ENCODE measurements at regions not wholly inside any gene's neighbourhood (a gene's known extent, or its start where the extent isn't known, plus 50 kb on each side); places are given as distances from the start of the nearest gene placed in this dataset.

DNA sequence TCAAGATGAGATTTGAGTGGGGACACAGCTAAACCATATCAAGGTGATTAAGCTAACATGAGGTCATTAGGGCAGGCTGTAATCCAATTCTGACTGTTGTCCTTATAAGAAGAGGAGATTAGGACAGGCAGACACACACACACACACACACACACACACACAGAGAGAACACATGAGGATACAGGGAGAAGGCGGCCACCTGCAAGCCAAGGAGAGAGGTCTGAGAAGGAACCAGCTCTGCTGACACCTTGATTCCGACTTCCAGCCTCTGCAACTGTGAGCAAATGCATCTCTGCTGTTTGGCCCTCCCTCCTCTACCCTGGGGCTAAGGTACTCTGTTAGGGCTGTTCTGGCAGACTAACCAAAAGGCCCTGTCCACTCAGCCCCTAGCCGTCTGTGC is 112.5 kb upstream of the GSC start:
- Mint-ChIP-seq H3K27me3 (ENCODE audit: low read depth) (no peaks in the 10 kb centered on the region), H3K36me3 (ENCODE audit: low read depth) (no peaks in the 10 kb centered on the region), H3K4me1 (ENCODE audit: low read depth) (no peaks in the 10 kb centered on the region), H3K27ac (no peak overlapping the region), H3K4me3 (ENCODE audit: low read depth) (no peak overlapping the region), H3K9me3 (no peaks in the 10 kb centered on the region)
- DNase-seq (ENCODE audit: low spot score), result no peak
- intact Hi-C loops (cut with micrococcal nuclease), result no loop called here

DNA sequence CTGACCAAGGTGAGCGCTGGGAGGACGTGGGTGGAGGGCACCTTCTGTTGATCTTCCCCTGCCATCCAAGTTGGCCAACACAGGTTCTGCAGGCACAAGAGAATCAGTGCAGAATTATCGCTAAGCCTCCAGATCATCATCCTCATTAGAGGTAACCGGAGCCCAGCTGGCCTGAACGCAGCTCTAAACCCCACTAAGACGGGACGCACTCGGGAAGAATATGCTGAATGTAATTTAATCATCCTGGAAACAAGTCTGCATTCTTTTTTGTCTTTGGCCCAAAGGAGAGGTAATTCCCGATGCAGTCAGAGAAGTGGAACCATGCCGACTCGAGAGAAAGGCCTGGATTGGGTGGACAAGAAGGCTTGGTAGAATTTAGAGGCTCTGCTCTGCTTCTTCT is 111.0 kb upstream of the GSC start:
- Mint-ChIP-seq H3K4me1 (ENCODE audit: low read depth) (no peaks in the 10 kb centered on the region), H3K27me3 (ENCODE audit: low read depth) (peaks cover 1% of the 10 kb centered on the region), H3K4me3 (ENCODE audit: low read depth) (no peak overlapping the region), H3K36me3 (ENCODE audit: low read depth) (no peaks in the 10 kb centered on the region), H3K9me3 (no peaks in the 10 kb centered on the region), H3K27ac (no peak overlapping the region)
- intact Hi-C loops (cut with micrococcal nuclease), result no loop called here
- DNase-seq (ENCODE audit: low spot score), result no peak

DNA sequence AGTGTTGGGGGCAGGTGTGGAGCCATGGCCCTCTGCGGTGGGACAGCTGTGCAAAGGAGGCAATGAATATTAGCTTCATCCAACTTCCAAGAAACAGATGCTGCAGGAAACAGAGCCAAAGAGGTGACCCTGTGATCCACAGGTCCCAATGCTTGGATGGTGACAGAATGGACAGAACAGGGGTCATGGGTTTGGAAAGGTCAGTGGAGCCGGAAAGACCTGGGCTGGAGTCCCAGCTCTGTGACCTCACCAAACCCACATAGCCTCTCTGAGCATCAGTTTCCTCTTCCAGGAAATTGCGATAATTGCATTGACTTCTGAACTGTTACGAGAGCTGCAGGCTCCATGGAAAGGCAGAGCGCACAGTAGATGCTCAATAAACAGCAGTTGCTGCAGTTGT is 110.2 kb upstream of the GSC start:
- intact Hi-C loops (cut with micrococcal nuclease), result no loop called here
- Mint-ChIP-seq H3K9me3 (no peaks in the 10 kb centered on the region), H3K4me3 (ENCODE audit: low read depth) (no peak overlapping the region), H3K36me3 (ENCODE audit: low read depth) (no peaks in the 10 kb centered on the region), H3K27ac (no peak overlapping the region), H3K4me1 (ENCODE audit: low read depth) (no peaks in the 10 kb centered on the region), H3K27me3 (ENCODE audit: low read depth) (peaks cover 3% of the 10 kb centered on the region)
- DNase-seq (ENCODE audit: low spot score), result no peak

DNA sequence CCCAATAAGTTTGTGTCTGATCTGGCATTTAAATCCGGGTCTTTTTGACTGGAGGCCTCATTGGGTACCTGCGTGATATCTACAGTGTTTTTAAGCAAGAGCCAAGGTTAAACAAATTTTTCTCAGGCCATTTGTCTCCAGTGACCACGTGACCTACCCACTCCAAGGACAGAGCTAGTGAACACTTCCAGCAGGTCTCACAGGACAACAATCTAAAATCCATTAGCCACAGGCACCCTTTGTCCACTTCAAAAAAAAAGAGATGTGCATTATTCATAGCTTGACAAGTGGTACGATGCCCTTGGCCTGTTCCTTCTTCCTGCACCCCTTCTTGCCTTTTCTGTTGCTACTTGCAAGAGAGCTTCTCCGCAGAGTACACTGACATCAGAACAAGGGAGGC is 109.6 kb upstream of the GSC start:
- no peak for DNase-seq (ENCODE audit: low spot score)
- H3K9me3 Mint-ChIP-seq, result no peaks in the 10 kb centered on the region
- peaks cover 3% of the 10 kb centered on the region for H3K27me3 Mint-ChIP-seq (ENCODE audit: low read depth)
- no peaks in the 10 kb centered on the region for H3K36me3 Mint-ChIP-seq (ENCODE audit: low read depth)
- H3K27ac Mint-ChIP-seq, result no peak overlapping the region
- no peaks in the 10 kb centered on the region for H3K4me1 Mint-ChIP-seq (ENCODE audit: low read depth)
- intact Hi-C loops (cut with micrococcal nuclease), result no loop called here
- no peak overlapping the region for H3K4me3 Mint-ChIP-seq (ENCODE audit: low read depth)

DNA sequence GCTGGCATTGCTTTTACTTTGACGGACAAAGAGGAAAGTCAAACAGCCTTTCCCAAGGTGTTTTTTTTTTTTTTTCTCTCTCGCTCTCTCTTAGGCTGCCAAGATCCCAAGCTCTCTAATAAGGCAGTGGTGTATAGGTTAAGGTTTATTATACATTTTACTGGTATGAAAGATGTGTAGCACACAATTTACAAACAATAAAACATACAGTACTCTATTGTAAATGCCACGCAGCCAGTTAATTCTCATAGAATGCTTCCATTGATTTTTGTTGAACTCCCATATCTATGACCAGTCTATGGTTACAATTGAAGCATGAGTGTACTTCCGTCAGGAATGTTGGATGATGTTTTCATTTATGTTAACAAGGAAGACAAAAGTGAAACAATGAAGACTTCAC is 106.4 kb upstream of the GSC start:
- no peak for DNase-seq (ENCODE audit: low spot score)
- no peak overlapping the region for H3K27ac Mint-ChIP-seq
- no peak overlapping the region for H3K4me3 Mint-ChIP-seq (ENCODE audit: low read depth)
- H3K36me3 Mint-ChIP-seq (ENCODE audit: low read depth), result no peaks in the 10 kb centered on the region
- intact Hi-C loops (cut with micrococcal nuclease), result no loop called here
- H3K9me3 Mint-ChIP-seq, result no peaks in the 10 kb centered on the region
- H3K27me3 Mint-ChIP-seq (ENCODE audit: low read depth), result peaks cover 3% of the 10 kb centered on the region
- no peaks in the 10 kb centered on the region for H3K4me1 Mint-ChIP-seq (ENCODE audit: low read depth)

DNA sequence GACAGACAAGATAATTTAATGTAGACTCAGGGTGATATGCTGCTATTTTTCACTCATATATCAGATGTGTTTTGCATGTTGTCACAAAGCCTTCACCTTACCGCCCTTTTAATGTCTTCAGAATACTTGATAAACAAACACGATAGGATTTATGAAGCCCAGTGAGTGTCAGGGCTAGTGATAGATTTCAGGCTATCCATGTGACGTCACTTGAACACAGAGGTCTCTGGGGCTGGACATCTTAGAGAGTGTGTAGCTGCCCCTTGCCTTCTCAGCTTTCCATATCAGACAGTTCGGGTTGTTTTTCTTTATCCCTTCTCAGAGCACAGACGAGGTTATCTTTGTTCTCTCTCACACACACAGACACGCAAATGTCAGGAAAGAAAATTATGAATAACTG is 105.3 kb upstream of the GSC start:
- H3K4me3 Mint-ChIP-seq (ENCODE audit: low read depth), result no peak overlapping the region
- no peaks in the 10 kb centered on the region for H3K36me3 Mint-ChIP-seq (ENCODE audit: low read depth)
- no peak for DNase-seq (ENCODE audit: low spot score)
- H3K4me1 Mint-ChIP-seq (ENCODE audit: low read depth), result no peaks in the 10 kb centered on the region
- H3K27ac Mint-ChIP-seq, result no peak overlapping the region
- intact Hi-C loops (cut with micrococcal nuclease), result no loop called here
- H3K27me3 Mint-ChIP-seq (ENCODE audit: low read depth), result peaks cover 3% of the 10 kb centered on the region
- no peaks in the 10 kb centered on the region for H3K9me3 Mint-ChIP-seq

GRCh38 chr14:94868772-94869072 is 98.8 kb upstream of the GSC start:
- no peak overlapping the region for H3K4me3 Mint-ChIP-seq (ENCODE audit: low read depth)
- peaks cover 7% of the 10 kb centered on the region for H3K27me3 Mint-ChIP-seq (ENCODE audit: low read depth)
- no peak for DNase-seq (ENCODE audit: low spot score)
- H3K9me3 Mint-ChIP-seq, result no peaks in the 10 kb centered on the region
- no peaks in the 10 kb centered on the region for H3K4me1 Mint-ChIP-seq (ENCODE audit: low read depth)
- intact Hi-C loops (cut with micrococcal nuclease), result no loop called here
- no peak overlapping the region for H3K27ac Mint-ChIP-seq
- H3K36me3 Mint-ChIP-seq (ENCODE audit: low read depth), result no peaks in the 10 kb centered on the region

GRCh38 chr14:94867946-94868771 is 98.2 kb upstream of the GSC start:
- intact Hi-C loops (cut with micrococcal nuclease), result no loop called here
- no peak for DNase-seq (ENCODE audit: low spot score)
- Mint-ChIP-seq H3K4me1 (ENCODE audit: low read depth) (no peaks in the 10 kb centered on the region), H3K27ac (no peak overlapping the region), H3K9me3 (no peaks in the 10 kb centered on the region), H3K36me3 (ENCODE audit: low read depth) (no peaks in the 10 kb centered on the region), H3K27me3 (ENCODE audit: low read depth) (peaks cover 7% of the 10 kb centered on the region), H3K4me3 (ENCODE audit: low read depth) (no peak overlapping the region)

GRCh38 chr14:94867209-94867608 is 97.3 kb upstream of the GSC start:
- Mint-ChIP-seq H3K27me3 (ENCODE audit: low read depth) (peaks cover 7% of the 10 kb centered on the region), H3K9me3 (no peaks in the 10 kb centered on the region), H3K36me3 (ENCODE audit: low read depth) (no peaks in the 10 kb centered on the region), H3K4me3 (ENCODE audit: low read depth) (no peak overlapping the region), H3K4me1 (ENCODE audit: low read depth) (no peaks in the 10 kb centered on the region), H3K27ac (no peak overlapping the region)
- DNase-seq (ENCODE audit: low spot score), result no peak
- intact Hi-C loops (cut with micrococcal nuclease), result no loop called here

GRCh38 chr14:94864387-94865195 is 94.7 kb upstream of the GSC start:
- no peak overlapping the region for H3K4me3 Mint-ChIP-seq (ENCODE audit: low read depth)
- no peaks in the 10 kb centered on the region for H3K9me3 Mint-ChIP-seq
- DNase-seq (ENCODE audit: low spot score), result no peak
- intact Hi-C loops (cut with micrococcal nuclease), result no loop called here
- no peak overlapping the region for H3K27ac Mint-ChIP-seq
- no peaks in the 10 kb centered on the region for H3K4me1 Mint-ChIP-seq (ENCODE audit: low read depth)
- no peaks in the 10 kb centered on the region for H3K36me3 Mint-ChIP-seq (ENCODE audit: low read depth)
- H3K27me3 Mint-ChIP-seq (ENCODE audit: low read depth), result peaks cover 7% of the 10 kb centered on the region

- H3K36me3 Mint-ChIP-seq (ENCODE audit: low read depth), result no peaks in the 10 kb centered on the region
- intact Hi-C loops (cut with micrococcal nuclease), result no loop called here
- H3K4me1 Mint-ChIP-seq (ENCODE audit: low read depth), result no peaks in the 10 kb centered on the region
- no peak overlapping the region for H3K27ac Mint-ChIP-seq
- no peak overlapping the region for H3K4me3 Mint-ChIP-seq (ENCODE audit: low read depth)
- H3K27me3 Mint-ChIP-seq (ENCODE audit: low read depth), result peaks cover 7% of the 10 kb centered on the region
- DNase-seq (ENCODE audit: low spot score), result no peak
- no peaks in the 10 kb centered on the region for H3K9me3 Mint-ChIP-seq
Measured at GRCh38 chr14:94863366-94863765, 93.5 kb upstream of the GSC start.

GRCh38 chr14:94857950-94858349 is 88.0 kb upstream of the GSC start:
- Mint-ChIP-seq H3K4me1 (ENCODE audit: low read depth) (no peaks in the 10 kb centered on the region), H3K9me3 (no peaks in the 10 kb centered on the region), H3K36me3 (ENCODE audit: low read depth) (no peaks in the 10 kb centered on the region), H3K4me3 (ENCODE audit: low read depth) (no peak overlapping the region), H3K27me3 (ENCODE audit: low read depth) (no peaks in the 10 kb centered on the region), H3K27ac (no peak overlapping the region)
- no peak for DNase-seq (ENCODE audit: low spot score)
- intact Hi-C loops (cut with micrococcal nuclease), result no loop called here

- intact Hi-C loops (cut with micrococcal nuclease), result no loop called here
Measured at GRCh38 chr14:94853920-94854319, 84.0 kb upstream of the GSC start.

More at GRCh38 chr14:94853920-94854319, 84.0 kb upstream of the GSC start:
- Mint-ChIP-seq H3K27me3 (ENCODE audit: low read depth) (no peaks in the 10 kb centered on the region), H3K36me3 (ENCODE audit: low read depth) (no peaks in the 10 kb centered on the region), H3K4me3 (ENCODE audit: low read depth) (no peak overlapping the region), H3K27ac (no peak overlapping the region), H3K4me1 (ENCODE audit: low read depth) (no peaks in the 10 kb centered on the region), H3K9me3 (no peaks in the 10 kb centered on the region)
- no peak for DNase-seq (ENCODE audit: low spot score)
